GM19452 (cell line): ENCODE measurements at regions not wholly inside any gene's neighbourhood (a gene's known extent, or its start where the extent isn't known, plus 50 kb on each side); places are given as distances from the start of the nearest gene placed in this dataset.
"Not testable (repeated sequence)": the region's sequence is repeated elsewhere in the genome, so short reads cannot be mapped to it uniquely, and the experiment has no call there.

Source experiments
- ATAC-seq: cut with Tn5 transposase; IDR thresholded peaks from one replicate; pipeline ENCODE4 v1.9.1; 2021; ENCODE audit not compliant: unreplicated experiment

- no peak for ATAC-seq
These were observed 398.4 kb downstream of the NUP35 start for GRCh38 chr2:183522489-183523266.

GRCh38 chr2:183530333-183530901 lies 406.2 kb downstream of the NUP35 start:
- ATAC-seq = no peak

- no peak for ATAC-seq
These were observed 408.3 kb downstream of the NUP35 start for GRCh38 chr2:183532514-183532913.

DNA sequence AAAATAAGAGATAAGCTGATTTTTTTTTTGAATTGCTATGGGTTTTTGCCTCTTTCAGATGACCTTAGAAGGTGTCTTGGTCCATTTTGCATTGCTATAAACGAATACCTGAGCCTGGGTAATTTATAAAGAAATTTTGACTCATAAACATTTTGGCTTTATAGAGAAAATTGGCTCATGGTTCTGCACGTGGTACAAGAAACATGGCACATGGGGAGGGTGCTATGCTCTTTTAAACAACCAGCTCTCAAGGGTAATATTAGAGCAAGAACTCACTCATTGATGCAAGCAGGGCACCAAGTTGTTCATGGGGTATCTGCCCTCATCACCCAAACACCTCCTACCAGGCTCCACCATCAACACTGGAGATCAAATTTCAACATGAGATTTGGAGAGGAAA lies 408.8 kb downstream of the NUP35 start:
- no peak for ATAC-seq

DNA sequence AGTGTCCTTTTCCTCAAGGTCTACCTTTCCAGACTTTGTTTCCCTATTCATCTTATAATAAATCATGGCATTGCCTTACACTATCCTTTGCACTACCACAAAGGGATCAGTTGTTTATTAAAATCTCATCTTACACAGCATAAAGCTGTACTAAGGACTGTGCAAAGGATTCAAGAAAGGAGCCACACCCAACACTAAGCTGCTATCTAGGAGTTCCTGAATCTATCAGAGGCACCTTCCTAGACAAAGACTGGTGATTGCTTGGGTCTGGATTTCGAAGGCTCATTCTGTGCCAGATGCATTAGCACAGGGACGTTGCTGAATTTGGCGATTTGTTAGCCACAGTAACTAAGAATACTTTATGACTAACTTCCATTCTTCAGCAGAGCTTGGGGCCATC lies 412.0 kb downstream of the NUP35 start:
- ATAC-seq = no peak

- ATAC-seq = no peak
These were observed 412.5 kb downstream of the NUP35 start for GRCh38 chr2:183536714-183537113.

DNA sequence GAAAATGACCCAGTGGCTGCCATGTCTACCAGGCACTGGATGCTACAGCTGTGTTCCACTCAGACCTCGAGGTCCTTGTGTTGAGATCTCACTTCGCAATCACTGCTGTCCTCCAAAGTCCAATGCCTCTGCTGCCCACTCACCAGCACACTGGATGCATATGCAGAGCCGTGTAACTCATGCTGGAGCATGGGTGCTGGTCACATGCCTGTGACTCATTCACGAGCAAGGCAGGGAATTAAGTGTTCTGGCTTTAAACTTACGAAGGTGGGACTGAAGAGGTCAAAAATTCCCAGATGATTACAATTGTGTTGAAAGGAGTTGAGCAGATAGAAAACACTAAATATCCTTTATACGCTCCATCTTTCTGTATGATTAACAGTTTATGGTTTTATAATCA lies 417.5 kb downstream of the NUP35 start:
- no peak for ATAC-seq

GRCh38 chr2:183542606-183543005 lies 418.4 kb downstream of the NUP35 start:
- no peak for ATAC-seq

GRCh38 chr2:183543222-183543621 lies 419.0 kb downstream of the NUP35 start:
- ATAC-seq = no peak

DNA sequence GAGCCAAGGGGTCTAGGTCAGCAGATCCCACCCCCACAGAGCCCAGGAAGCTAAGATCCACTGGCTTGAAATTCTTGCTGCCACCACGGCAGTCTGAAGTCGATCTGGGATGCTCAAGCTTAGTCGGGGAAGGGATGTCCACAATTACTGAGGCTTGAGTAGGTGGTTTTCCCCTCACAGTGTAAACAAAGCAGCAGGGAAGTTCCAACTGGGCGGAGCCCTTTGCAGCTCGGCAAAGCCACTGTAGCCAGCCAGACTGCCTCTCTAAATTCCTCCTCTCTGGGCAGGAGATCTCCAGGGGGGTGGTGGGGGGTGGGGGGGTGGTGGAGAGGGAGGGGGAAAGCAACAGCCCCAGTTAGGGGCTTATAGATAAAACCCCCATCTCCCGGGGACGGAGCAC lies 419.5 kb downstream of the NUP35 start:
- ATAC-seq = no peak

GRCh38 chr2:183546560-183547350 lies 422.5 kb downstream of the NUP35 start:
- not testable (repeated sequence) for ATAC-seq

GRCh38 chr2:183552716-183553115 lies 428.5 kb downstream of the NUP35 start:
- no peak for ATAC-seq

GRCh38 chr2:183564726-183565125 lies 440.5 kb downstream of the NUP35 start:
- ATAC-seq = no peak

DNA sequence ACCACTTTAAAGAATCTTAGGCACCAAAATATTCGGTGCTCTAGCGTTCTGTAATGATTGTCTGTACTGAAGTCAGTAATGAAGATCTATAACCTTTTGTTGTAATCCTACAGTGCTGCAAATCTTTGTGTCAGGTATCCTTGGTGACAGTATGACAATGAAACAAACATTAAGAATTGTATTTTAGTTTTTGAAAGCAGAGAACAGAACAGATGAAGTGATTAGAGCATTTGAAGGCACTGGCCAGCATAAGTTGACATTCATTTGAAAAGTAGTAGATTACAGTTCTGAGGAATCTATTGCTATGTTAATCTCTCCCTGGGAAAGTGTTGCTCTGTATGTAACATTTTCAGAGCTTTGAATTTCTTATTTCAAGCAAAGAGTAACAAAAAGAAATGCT lies 451.2 kb downstream of the NUP35 start:
- ATAC-seq = no peak

- no peak for ATAC-seq
These were observed 455.4 kb downstream of the NUP35 start for GRCh38 chr2:183579686-183580085.

DNA sequence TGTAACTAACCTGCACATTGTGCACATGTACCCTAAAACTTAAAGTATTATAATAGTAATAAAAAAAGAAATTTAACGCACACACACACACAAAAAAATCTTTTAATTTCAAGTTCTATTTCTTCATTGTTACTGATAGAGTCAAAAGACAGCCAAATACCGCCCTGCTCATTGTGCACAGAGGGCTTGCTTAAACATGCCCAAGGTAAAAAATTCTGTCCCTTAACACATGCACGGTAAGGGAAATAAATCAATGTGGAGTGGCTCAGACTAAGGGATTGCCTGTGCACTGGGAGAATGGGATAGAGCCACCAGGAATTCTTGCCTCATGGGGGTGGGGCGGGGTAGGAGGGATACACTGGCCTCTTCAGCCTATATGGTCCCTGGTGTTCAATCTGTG lies 468.0 kb downstream of the NUP35 start:
- no peak for ATAC-seq

- ATAC-seq = no peak
These were observed 469.9 kb downstream of the NUP35 start for GRCh38 chr2:183594150-183594549.

DNA sequence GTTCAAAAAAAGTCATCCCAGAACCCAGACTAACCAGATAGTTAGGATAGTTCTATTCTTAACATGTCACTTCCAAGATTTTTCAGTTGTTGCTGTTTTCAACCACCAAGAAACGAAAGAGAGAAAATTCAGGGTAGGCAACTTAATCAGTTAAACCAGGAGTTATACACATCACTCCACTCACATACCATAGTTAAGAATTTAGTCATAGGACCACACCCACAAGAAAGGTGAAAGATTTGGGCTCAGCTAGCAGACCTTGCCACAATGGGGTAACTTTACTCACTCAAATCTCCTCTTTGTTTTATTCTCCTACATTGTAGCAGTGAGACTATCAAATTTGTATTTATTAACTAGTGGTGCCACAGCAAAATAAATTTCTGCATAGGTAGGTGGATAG lies 473.6 kb downstream of the NUP35 start:
- no peak for ATAC-seq

DNA sequence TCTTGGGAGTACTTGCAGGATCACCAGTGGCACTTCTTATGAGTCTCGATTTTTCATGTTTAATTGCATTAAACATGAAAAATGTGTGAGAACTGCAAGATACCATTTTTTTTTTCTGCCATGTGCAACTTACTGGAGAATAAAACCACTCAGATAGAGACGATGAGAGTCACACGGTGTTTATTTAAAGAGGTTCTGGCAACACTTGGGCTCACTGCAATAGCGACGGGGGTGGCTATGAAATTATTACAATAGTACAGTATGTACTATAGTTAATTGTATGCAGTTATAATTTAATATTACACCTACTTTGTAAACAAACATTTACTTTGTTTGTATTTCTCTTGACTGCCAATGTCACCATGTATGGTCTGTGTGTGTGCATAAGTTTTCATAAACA lies 479.8 kb downstream of the NUP35 start:
- no peak for ATAC-seq

DNA sequence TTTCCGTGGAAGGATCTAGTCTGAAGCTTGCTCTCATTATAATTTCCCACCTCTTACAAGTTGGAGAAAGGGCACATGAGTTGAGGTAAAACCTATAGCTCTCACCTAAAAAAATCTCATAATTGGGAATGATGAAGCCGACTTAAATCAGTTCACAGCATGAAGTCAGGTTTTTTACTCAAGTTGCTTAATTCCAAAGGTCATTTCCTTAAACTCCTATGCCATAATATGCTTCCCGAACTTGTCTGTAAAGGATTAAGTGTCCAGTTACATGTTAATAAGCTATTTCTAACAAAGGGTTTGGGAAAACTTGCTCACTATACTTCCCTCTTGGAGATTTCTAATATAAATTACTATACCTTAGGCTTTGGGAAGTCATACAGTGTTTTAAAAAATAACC lies 481.2 kb downstream of the NUP35 start:
- ATAC-seq = no peak

- ATAC-seq = no peak
These were observed 481.9 kb downstream of the NUP35 start for GRCh38 chr2:183606022-183606717.

DNA sequence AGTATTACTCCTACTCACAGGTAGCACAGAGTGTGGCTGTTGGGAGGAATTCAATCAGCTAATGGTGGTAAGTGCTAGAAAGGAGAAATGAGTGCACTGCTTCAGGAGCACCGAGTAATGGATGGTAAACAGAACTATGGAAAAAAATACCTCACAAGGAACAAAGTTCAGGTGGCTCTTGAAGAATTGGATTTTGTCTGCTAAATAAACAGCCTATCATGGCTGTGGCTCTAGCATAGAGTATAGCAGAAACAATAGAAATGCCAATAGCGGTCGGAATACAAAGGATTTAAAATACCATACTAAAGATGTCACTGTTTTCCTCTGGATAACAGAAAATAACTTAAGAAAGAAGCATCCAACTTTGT lies 482.5 kb downstream of the NUP35 start:
- no peak for ATAC-seq
